ENCODE measurements at regions not wholly inside any gene's neighbourhood (a gene's known extent, or its start where the extent isn't known, plus 50 kb on each side); places are given as distances from the start of the nearest gene placed in this dataset.
"Not testable (repeated sequence)": the region's sequence is repeated elsewhere in the genome, so short reads cannot be mapped to it uniquely, and the experiment has no call there.

- TF ChIP-seq SPI1 (IDR thresholded peaks at IDR 0.05; ENCODE audit: borderline replicate concordance, low read depth) (no peak), CTCF (IDR thresholded peaks at IDR 0.05; ENCODE audit: insufficient read depth, low read length) (no peak), POLR2AphosphoS5 (IDR thresholded peaks at IDR 0.05; ENCODE audit: low read depth) (no peak), GABPA (IDR thresholded peaks at IDR 0.05; ENCODE audit: low read depth) (no peak), REST (IDR thresholded peaks at IDR 0.05; ENCODE audit: insufficient replicate concordance, low read depth) (no peak)
- H3K27me3 ChIP-seq (ENCODE audit: insufficient read depth, poor library complexity, severe bottlenecking) = no peaks in the 10 kb centered on the region
Measured at GRCh38 chr6:154933181-154933827, 61.8 kb upstream of the TIAM2 start.

GRCh38 chr6:154937306-154938220 is 57.6 kb upstream of the TIAM2 start:
- no peak for DNase-seq (ENCODE audit: low read depth in 1 of 2, low spot score in 1 of 2)
- TF ChIP-seq GABPA (IDR thresholded peaks at IDR 0.05; ENCODE audit: low read depth) (no peak), POLR2AphosphoS5 (IDR thresholded peaks at IDR 0.05; ENCODE audit: low read depth) (no peak), REST (IDR thresholded peaks at IDR 0.05; ENCODE audit: insufficient replicate concordance, low read depth) (no peak), SPI1 (IDR thresholded peaks at IDR 0.05; ENCODE audit: borderline replicate concordance, low read depth) (no peak), CTCF (IDR thresholded peaks at IDR 0.05; ENCODE audit: insufficient read depth, low read length) (no peak)
- no peaks in the 10 kb centered on the region for H3K27me3 ChIP-seq (ENCODE audit: insufficient read depth, poor library complexity, severe bottlenecking)
- no peak overlapping the region for H3K27ac ChIP-seq (replicated peaks)
- H3K4me3 ChIP-seq (replicated peaks; ENCODE audit: insufficient read depth, low read length) = no peak overlapping the region

More at GRCh38 chr6:154933181-154933827, 61.8 kb upstream of the TIAM2 start:
- DNase-seq (ENCODE audit: low read depth in 1 of 2, low spot score in 1 of 2) = no peak
- Histone ChIP-seq H3K4me3 (replicated peaks; ENCODE audit: insufficient read depth, low read length) (no peak overlapping the region), H3K27ac (replicated peaks) (no peak overlapping the region)

GRCh38 chr6:154938221-154938580 is 56.9 kb upstream of the TIAM2 start:
- TF ChIP-seq CTCF (IDR thresholded peaks at IDR 0.05; ENCODE audit: insufficient read depth, low read length) (no peak), GABPA (IDR thresholded peaks at IDR 0.05; ENCODE audit: low read depth) (no peak), SPI1 (IDR thresholded peaks at IDR 0.05; ENCODE audit: borderline replicate concordance, low read depth) (no peak), POLR2AphosphoS5 (IDR thresholded peaks at IDR 0.05; ENCODE audit: low read depth) (no peak), REST (IDR thresholded peaks at IDR 0.05; ENCODE audit: insufficient replicate concordance, low read depth) (no peak)
- Histone ChIP-seq H3K4me3 (replicated peaks; ENCODE audit: insufficient read depth, low read length) (no peak overlapping the region), H3K27me3 (ENCODE audit: insufficient read depth, poor library complexity, severe bottlenecking) (no peaks in the 10 kb centered on the region), H3K27ac (replicated peaks) (no peak overlapping the region)
- no peak for DNase-seq (ENCODE audit: low read depth in 1 of 2, low spot score in 1 of 2)

DNA sequence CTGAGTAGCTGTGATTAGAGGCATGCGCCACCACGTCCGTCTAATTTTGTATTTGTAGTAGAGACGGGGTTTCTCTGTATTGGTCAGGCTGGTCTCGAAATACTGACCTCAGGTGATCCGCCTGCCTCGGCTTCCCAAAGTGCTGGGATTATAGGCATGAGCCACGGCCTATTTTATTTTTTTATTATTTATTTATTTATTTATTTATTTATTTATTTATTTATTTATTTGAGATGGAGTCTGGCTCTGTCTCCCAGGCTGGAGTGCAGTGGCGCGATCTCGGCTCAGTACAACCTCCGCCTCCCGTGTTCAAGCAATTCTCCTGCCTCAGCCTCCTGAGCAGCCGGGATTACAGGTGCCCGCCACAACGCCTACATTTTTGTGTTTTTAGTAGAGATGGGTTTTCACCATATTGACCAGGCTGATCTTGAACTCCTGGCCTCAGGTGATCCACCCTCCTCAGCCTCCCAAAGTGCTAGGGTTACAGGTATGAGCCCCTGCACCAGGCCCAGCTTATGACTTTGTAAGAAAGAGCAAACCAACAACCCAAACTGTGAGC is 56.3 kb upstream of the TIAM2 start:
- H3K27ac ChIP-seq (replicated peaks); H3K4me3 ChIP-seq (replicated peaks; ENCODE audit: insufficient read depth, low read length); H3K27me3 ChIP-seq (ENCODE audit: insufficient read depth, poor library complexity, severe bottlenecking); DNase-seq (ENCODE audit: low read depth in 1 of 2, low spot score in 1 of 2): not testable (repeated sequence)
